Upper lobe of left lung (tissue), 4 donors: ENCODE measurements at regions not wholly inside any gene's neighbourhood (a gene's known extent, or its start where the extent isn't known, plus 50 kb on each side); places are given as distances from the start of the nearest gene placed in this dataset.

Experiments
- CTCF ChIP-seq, 6 experiments: fragments of 450-650 bp in 4 of 6; fragments of 200-600 bp in 2 of 6; sonication (generic) in 2 of 6; IDR thresholded peaks; one replicate each; pipeline ENCODE4 v1.5.1; 2016 to 2019; ENCODE audit warnings: antibody characterized with exemption in 6 of 6
- EP300 ChIP-seq, 4 donors: sonication (generic); formaldehyde crosslinking; IDR thresholded peaks; one replicate each; pipeline ENCODE4 v1.5.1; 2017; ENCODE audit warnings: antibody characterized with exemption in 4 of 4, control low read depth in 2 of 4
- POLR2A ChIP-seq, 4 donors: fragments of 450-650 bp; IDR thresholded peaks; one replicate each; pipeline ENCODE4 v1.5.1; 2016 to 2017; ENCODE audit warnings: antibody characterized with exemption in 4 of 4, mild to moderate bottlenecking in 2 of 4
- POLR2AphosphoS5 ChIP-seq, 2 donors: sonication (generic); formaldehyde crosslinking; IDR thresholded peaks; one replicate each; pipeline ENCODE4 v1.5.1; 2017; ENCODE audit warnings: antibody characterized with exemption in 2 of 2

GRCh38 chr11:70641369-70641768 is 243.0 kb downstream of the CTTN start:
- TF ChIP-seq CTCF (IDR thresholded peaks at IDR 0.05) (no peak), POLR2A (IDR thresholded peaks at IDR 0.05) (no peak), POLR2AphosphoS5 (IDR thresholded peaks at IDR 0.05) (no peak), EP300 (IDR thresholded peaks at IDR 0.05) (no peak)
